Omental fat pad (tissue), 3 donors: ENCODE measurements at regions not wholly inside any gene's neighbourhood (a gene's known extent, or its start where the extent isn't known, plus 50 kb on each side); places are given as distances from the start of the nearest gene placed in this dataset.

Source experiments
- ATAC-seq: fragments of 150-250 bp; one replicate; pipeline ENCODE4 v1.9.1; 2016; ENCODE audit warnings: mild to moderate bottlenecking, moderate library complexity; ENCODE audit not compliant: low FRiP score
- DNase-seq: peaks from one replicate; pipeline ENCODE4 v3.0.0-alpha.2; 2019; ENCODE audit warnings: low spot score
- CTCF ChIP-seq, 3 donors: fragments of 450-650 bp; IDR thresholded peaks; one replicate each; pipeline ENCODE4 v1.5.1; 2016 to 2017; ENCODE audit warnings: antibody characterized with exemption in 3 of 3, mild to moderate bottlenecking in 3 of 3, moderate library complexity in 2 of 3

DNA sequence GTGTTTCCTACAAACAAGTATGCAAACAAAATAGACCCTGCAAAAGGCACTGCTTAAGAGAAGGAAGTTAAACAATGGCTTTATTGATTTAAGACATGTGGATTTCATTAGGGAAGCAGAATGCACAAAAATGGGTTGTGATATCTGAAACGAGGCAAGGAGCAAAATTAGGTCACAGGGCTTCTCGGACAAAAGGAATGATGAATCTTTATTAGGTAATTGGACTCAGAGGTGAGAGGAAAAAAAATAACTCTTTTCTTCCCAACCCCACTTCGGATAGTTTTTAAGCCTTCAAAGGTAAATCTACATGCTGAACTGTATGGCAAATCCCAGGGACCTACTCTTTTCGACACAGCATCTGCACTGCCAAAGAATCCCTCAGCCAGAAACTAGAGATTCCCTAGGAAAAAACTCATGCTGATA lies 183.0 kb upstream of the TAB2 start:
- no peak for TF ChIP-seq CTCF (IDR thresholded peaks at IDR 0.05)
- DNase-seq (no peak), ATAC-seq (no peak)

GRCh38 chr6:149135809-149136208 lies 181.7 kb upstream of the TAB2 start:
- ATAC-seq (no peak), DNase-seq (no peak)
- no peak for TF ChIP-seq CTCF (IDR thresholded peaks at IDR 0.05)

GRCh38 chr6:149136273-149136912 lies 181.1 kb upstream of the TAB2 start:
- DNase-seq = no peak

GRCh38 chr6:149136913-149137286 lies 180.6 kb upstream of the TAB2 start:
- no peak for TF ChIP-seq CTCF (IDR thresholded peaks at IDR 0.05)
- ATAC-seq (no peak), DNase-seq (no peak)

More at GRCh38 chr6:149136273-149136912, 181.1 kb upstream of the TAB2 start:
- no peak for ATAC-seq
- no peak for TF ChIP-seq CTCF (IDR thresholded peaks at IDR 0.05)

GRCh38 chr6:149137594-149137993 lies 179.9 kb upstream of the TAB2 start:
- no peak for TF ChIP-seq CTCF (IDR thresholded peaks at IDR 0.05)
- no peak for ATAC-seq
- DNase-seq = no peak

DNA sequence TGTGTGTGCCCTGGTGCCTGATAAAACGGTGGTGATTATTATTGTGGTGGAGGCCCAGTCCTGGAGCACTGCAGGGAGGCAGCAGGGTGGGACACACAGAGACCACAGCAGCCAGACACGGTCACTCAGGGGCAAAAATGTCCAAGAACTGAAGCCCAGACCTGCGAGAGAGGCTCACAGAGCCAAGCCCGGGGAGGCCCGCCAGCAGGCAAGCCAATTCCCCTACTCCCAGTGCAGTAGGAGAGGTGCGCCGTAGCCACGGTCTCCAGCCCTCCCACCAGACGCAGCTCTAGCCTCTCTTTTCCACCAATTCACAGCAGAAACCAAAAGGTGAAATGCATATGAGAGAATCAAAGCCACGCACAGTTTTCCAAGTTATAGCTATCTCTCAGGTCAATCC lies 179.4 kb upstream of the TAB2 start:
- DNase-seq (no peak), ATAC-seq (no peak)
- no peak for TF ChIP-seq CTCF (IDR thresholded peaks at IDR 0.05)

- no peak for TF ChIP-seq CTCF (IDR thresholded peaks at IDR 0.05)
- DNase-seq = no peak
- no peak for ATAC-seq
Measured at GRCh38 chr6:149138699-149139294, 178.7 kb upstream of the TAB2 start.
